Smooth muscle cell (in vitro differentiated cells): ENCODE measurements at regions not wholly inside any gene's neighbourhood (a gene's known extent, or its start where the extent isn't known, plus 50 kb on each side); places are given as distances from the start of the nearest gene placed in this dataset.

ENCODE experiments used
- DNase-seq: peaks from one replicate; lab custom pipeline; 2025; ENCODE audit not compliant: unreplicated experiment; lab: John Stamatoyannopoulos, UW
- H2AFZ ChIP-seq: fragments of 200-600 bp; sonication (generic); 2 replicates; pipeline ENCODE4 v1.6.0; 2016; ENCODE audit warnings: antibody characterized with exemption, low read depth, mild to moderate bottlenecking
- H3F3A ChIP-seq: fragments of 200-600 bp; sonication (generic); 2 replicates; pipeline ENCODE4 v1.6.0; 2017; ENCODE audit warnings: antibody characterized with exemption, low read depth
- H3K27ac ChIP-seq: fragments of 200-600 bp; sonication (generic); 2 replicates; pipeline ENCODE4 v1.5.1; 2016; ENCODE audit warnings: low read depth, mild to moderate bottlenecking
- H3K27me3 ChIP-seq: fragments of 200-600 bp; sonication (generic); 2 replicates; pipeline ENCODE4 v1.6.1; 2016; ENCODE audit warnings: low read depth, mild to moderate bottlenecking
- H3K36me3 ChIP-seq: fragments of 200-600 bp; sonication (generic); 2 replicates; pipeline ENCODE4 v1.5.1; 2016; ENCODE audit warnings: low read depth
- H3K4me1 ChIP-seq: fragments of 200-600 bp; sonication (generic); 2 replicates; pipeline ENCODE4 v1.5.1; 2016; ENCODE audit warnings: low read depth
- H3K4me2 ChIP-seq: fragments of 200-600 bp; sonication (generic); 2 replicates; pipeline ENCODE4 v1.6.0; 2016; ENCODE audit warnings: mild to moderate bottlenecking
- H3K4me3 ChIP-seq: fragments of 200-600 bp; sonication (generic); 2 replicates; pipeline ENCODE4 v1.5.1; 2016; ENCODE audit warnings: mild to moderate bottlenecking
- H3K79me2 ChIP-seq: fragments of 200-600 bp; sonication (generic); 2 replicates; pipeline ENCODE4 v1.6.0; 2016; ENCODE audit warnings: low read depth, mild to moderate bottlenecking
- H3K9ac ChIP-seq: fragments of 200-600 bp; sonication (generic); 2 replicates; pipeline ENCODE4 v1.6.0; 2016; ENCODE audit warnings: low read depth
- H3K9me3 ChIP-seq: fragments of 200-600 bp; sonication (generic); replicated peaks from 2 replicates; pipeline ENCODE4 v1.5.1; 2016; ENCODE audit warnings: low read depth
- H4K20me1 ChIP-seq: fragments of 200-600 bp; sonication (generic); 2 replicates; pipeline ENCODE4 v1.6.0; 2016; ENCODE audit warnings: low read depth
- WGBS: methylation state at CpG from one replicate; pipeline ENCODE4 v1.1.7; 2016; ENCODE audit warnings: low lambda C conversion rate; 5-methylcytosine and 5-hydroxymethylcytosine counted together
- TF ChIP-seq, protein P1 (sequence below): fragments of 200-600 bp; sonication (generic); IDR thresholded peaks from 2 replicates; pipeline ENCODE4 v1.5.1; 2017; ENCODE audit warnings: borderline replicate concordance, mild to moderate bottlenecking, antibody characterized with exemption; ENCODE audit not compliant: insufficient read depth, poor library complexity, severe bottlenecking

DNA sequence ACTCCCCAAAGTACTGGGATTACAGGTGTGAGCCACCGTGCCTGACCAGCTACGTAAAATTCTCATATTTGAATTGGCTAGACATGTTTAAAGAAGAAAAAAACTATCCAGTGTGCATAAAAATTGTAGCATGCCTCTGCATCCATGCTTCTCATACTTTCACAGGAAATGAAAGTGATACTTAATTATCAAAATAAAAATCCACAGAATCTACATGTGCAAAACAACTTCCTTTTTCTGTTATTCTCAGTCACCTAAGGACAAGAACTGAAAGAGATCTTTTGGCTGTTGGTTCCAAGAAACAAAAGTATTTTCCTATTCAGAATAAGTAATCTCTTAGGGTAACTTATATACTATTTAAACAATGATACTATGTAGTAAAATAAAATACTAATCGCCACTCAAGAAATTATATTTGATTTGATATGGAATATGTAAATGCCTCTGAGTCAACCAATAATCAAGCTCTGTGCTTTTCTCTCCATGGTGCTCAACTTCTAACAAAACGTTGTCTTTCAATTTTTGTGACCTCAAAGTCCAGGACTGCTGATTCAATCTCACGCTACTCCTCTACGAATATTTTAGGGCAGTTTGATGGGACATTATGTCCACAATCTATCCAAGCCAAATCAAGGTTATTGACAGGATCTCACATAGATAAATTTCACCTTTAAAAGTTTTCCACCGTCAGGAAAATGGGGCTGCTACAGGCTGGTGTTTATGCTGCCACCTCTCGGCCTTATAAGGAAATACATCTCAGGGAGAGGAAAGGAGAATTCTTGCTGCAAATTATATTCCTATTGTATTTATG is 102.7 kb downstream of the ZNF281 start:
- no peaks in the 10 kb centered on the region for H4K20me1 ChIP-seq
- H3K79me2 ChIP-seq: no peaks in the 10 kb centered on the region
- no peaks in the 10 kb centered on the region for H3K4me1 ChIP-seq
- no peak overlapping the region for H3K4me2 ChIP-seq
- no peak overlapping the region for H3K27ac ChIP-seq
- no peaks in the 10 kb centered on the region for H3K36me3 ChIP-seq
- TF ChIP-seq, protein P1, sequence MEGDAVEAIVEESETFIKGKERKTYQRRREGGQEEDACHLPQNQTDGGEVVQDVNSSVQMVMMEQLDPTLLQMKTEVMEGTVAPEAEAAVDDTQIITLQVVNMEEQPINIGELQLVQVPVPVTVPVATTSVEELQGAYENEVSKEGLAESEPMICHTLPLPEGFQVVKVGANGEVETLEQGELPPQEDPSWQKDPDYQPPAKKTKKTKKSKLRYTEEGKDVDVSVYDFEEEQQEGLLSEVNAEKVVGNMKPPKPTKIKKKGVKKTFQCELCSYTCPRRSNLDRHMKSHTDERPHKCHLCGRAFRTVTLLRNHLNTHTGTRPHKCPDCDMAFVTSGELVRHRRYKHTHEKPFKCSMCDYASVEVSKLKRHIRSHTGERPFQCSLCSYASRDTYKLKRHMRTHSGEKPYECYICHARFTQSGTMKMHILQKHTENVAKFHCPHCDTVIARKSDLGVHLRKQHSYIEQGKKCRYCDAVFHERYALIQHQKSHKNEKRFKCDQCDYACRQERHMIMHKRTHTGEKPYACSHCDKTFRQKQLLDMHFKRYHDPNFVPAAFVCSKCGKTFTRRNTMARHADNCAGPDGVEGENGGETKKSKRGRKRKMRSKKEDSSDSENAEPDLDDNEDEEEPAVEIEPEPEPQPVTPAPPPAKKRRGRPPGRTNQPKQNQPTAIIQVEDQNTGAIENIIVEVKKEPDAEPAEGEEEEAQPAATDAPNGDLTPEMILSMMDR: peak; percentile 86
- 39% methylated on average over 8 of the region's 8 CpGs for WGBS
- H3K9me3 ChIP-seq: no peaks in the 10 kb centered on the region
- H3K27me3 ChIP-seq: peaks cover 13% of the 10 kb centered on the region
- no peak overlapping the region for H3K4me3 ChIP-seq
- H3F3A ChIP-seq: no peaks in the 10 kb centered on the region
- no peak for DNase-seq
- no peak overlapping the region for H3K9ac ChIP-seq
- peak overlapping the region; percentile 26 for H2AFZ ChIP-seq

DNA sequence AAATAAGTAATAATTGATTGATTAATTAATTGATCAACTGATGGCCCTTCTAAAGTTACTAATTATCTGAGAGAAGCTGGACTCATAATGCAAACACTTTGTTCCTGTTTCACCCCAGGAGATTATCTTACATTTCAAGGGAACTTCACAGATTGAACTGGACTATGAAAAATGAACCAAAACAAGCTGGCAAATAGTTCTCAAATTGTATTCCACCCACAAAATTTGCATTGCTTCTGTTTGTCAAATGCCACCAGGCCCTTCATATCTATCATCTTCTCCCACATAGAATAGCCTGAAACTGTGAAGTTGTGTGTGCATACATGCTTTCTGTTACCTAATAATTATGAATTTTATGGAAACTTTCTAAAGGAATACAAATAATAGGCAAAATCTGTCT is 104.0 kb downstream of the ZNF281 start:
- TF ChIP-seq, protein P1: no peak
- H3K27ac ChIP-seq: no peak overlapping the region
- no peak overlapping the region for H3K4me2 ChIP-seq
- DNase-seq: no peak
- no peaks in the 10 kb centered on the region for H3K4me1 ChIP-seq
- H3K27me3 ChIP-seq: peaks cover 26% of the 10 kb centered on the region
- H3K9ac ChIP-seq: no peak overlapping the region
- no peaks in the 10 kb centered on the region for H3K36me3 ChIP-seq
- H3K4me3 ChIP-seq: no peak overlapping the region
- no peaks in the 10 kb centered on the region for H3K9me3 ChIP-seq
- no peaks in the 10 kb centered on the region for H3K79me2 ChIP-seq
- no peak overlapping the region for H2AFZ ChIP-seq
- H3F3A ChIP-seq: no peaks in the 10 kb centered on the region
- H4K20me1 ChIP-seq: no peaks in the 10 kb centered on the region

DNA sequence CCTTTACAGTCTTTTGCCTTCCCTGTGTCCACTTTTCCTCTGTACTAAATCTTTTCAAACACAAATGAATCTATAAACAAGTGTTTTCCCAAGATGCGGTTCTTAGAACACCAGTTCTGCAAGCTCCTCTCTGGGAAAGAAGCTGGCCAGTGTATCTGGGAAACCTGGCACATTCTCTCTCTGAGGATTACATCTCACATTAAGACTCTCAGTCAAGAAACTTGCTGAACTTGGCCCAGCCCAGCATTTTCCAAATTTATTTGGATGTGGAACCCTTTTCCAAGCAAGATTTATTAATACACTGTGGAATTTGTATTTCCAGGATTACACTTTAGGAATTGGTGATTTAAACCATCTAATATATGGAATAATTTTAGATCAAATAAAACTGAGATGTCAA is 105.7 kb downstream of the ZNF281 start:
- no peaks in the 10 kb centered on the region for H3K9me3 ChIP-seq
- H4K20me1 ChIP-seq: no peaks in the 10 kb centered on the region
- H3K27ac ChIP-seq: no peak overlapping the region
- TF ChIP-seq, protein P1: no peak
- no peaks in the 10 kb centered on the region for H3K79me2 ChIP-seq
- no peaks in the 10 kb centered on the region for H3K4me1 ChIP-seq
- no peak for DNase-seq
- H3K4me2 ChIP-seq: no peak overlapping the region
- peaks cover 36% of the 10 kb centered on the region for H3K27me3 ChIP-seq
- no peaks in the 10 kb centered on the region for H3F3A ChIP-seq
- H3K4me3 ChIP-seq: no peak overlapping the region
- 93% methylated on average over 1 of the region's 1 CpG for WGBS
- H2AFZ ChIP-seq: no peak overlapping the region
- H3K36me3 ChIP-seq: no peaks in the 10 kb centered on the region
- H3K9ac ChIP-seq: no peak overlapping the region

DNA sequence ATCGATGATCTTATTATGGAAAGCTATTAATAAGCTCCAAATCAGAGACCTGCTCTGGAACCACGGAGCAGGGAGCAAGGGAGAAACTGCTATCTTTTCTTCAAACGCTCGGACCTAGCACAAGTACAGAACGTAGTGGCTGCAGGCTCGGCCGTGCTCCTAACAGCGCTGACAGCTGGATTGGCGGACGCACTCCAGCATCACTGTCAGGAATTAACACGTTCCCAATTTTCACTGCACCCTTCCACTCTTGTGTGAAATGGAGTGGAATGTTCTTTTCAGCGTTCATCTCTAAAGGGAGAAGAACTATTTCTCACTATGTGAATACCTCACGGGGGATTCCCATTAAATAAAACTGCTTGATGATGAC is 106.9 kb downstream of the ZNF281 start:
- Histone ChIP-seq H3K4me2 (peak overlapping the region; percentile 98), H3K36me3 (no peaks in the 10 kb centered on the region), H3K27me3 (peaks cover 36% of the 10 kb centered on the region), H4K20me1 (no peaks in the 10 kb centered on the region), H3K4me3 (peak overlapping the region; percentile 79), H2AFZ (peak overlapping the region; percentile 57), H3K9ac (no peak overlapping the region), H3K79me2 (no peaks in the 10 kb centered on the region), H3F3A (no peaks in the 10 kb centered on the region), H3K9me3 (no peaks in the 10 kb centered on the region), H3K4me1 (no peaks in the 10 kb centered on the region), H3K27ac (no peak overlapping the region)
- DNase-seq: no peak
- WGBS: 14% methylated on average over 13 of the region's 13 CpGs
- TF ChIP-seq, protein P1: no peak
